ENCODE measurements at regions not wholly inside any gene's neighbourhood (a gene's known extent, or its start where the extent isn't known, plus 50 kb on each side); places are given as distances from the start of the nearest gene placed in this dataset.

DNA sequence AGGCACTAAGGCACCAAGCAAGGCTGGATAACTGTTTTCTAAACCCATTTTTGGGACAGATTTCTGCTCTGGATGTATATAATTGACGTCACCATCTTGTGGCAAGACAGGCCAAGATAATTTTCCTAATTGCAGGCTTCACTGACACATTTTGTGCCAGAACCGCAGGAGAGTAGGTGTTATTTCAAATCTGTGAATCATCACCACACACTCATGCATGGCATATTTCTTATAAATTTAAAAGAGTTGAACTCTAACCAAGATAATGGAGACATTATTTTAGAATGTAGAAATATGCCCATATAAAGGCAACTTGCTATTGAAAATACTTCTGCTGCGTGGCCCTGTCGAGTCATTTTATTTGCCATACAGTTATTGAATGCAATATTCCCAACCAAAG, 68.3 kb upstream of the ACYP2 start:
- H3K27me3 ChIP-seq (ENCODE audit: low read length), result no peaks in the 10 kb centered on the region
- no peaks in the 10 kb centered on the region for H3F3A ChIP-seq (ENCODE audit: insufficient read depth)
- no peak overlapping the region for H3K9ac ChIP-seq (ENCODE audit: low read length)
- H3K9me3 ChIP-seq (ENCODE audit: insufficient read depth, low read length), result peaks cover 4% of the 10 kb centered on the region; the same call in 1 of the 2 replicates
- H2AFZ ChIP-seq (ENCODE audit: low read depth, low read length, severe bottlenecking), result no peak overlapping the region
- no peaks in the 10 kb centered on the region for H4K20me1 ChIP-seq (ENCODE audit: low read depth, low read length)
- TF ChIP-seq EZH2phosphoT487 (conservative IDR thresholded peaks at IDR 0.05; ENCODE audit: low read length), result no peak
- TF ChIP-seq, protein P1, sequence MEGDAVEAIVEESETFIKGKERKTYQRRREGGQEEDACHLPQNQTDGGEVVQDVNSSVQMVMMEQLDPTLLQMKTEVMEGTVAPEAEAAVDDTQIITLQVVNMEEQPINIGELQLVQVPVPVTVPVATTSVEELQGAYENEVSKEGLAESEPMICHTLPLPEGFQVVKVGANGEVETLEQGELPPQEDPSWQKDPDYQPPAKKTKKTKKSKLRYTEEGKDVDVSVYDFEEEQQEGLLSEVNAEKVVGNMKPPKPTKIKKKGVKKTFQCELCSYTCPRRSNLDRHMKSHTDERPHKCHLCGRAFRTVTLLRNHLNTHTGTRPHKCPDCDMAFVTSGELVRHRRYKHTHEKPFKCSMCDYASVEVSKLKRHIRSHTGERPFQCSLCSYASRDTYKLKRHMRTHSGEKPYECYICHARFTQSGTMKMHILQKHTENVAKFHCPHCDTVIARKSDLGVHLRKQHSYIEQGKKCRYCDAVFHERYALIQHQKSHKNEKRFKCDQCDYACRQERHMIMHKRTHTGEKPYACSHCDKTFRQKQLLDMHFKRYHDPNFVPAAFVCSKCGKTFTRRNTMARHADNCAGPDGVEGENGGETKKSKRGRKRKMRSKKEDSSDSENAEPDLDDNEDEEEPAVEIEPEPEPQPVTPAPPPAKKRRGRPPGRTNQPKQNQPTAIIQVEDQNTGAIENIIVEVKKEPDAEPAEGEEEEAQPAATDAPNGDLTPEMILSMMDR (IDR thresholded peaks at IDR 0.05; ENCODE audit: insufficient read depth, low read length, poor library complexity, severe bottlenecking), result no peak
- H3K79me2 ChIP-seq (ENCODE audit: insufficient read depth, low read length), result no peaks in the 10 kb centered on the region
- no peak overlapping the region for H3K27ac ChIP-seq (ENCODE audit: low read depth, low read length)
- no peak overlapping the region for H3K4me2 ChIP-seq (ENCODE audit: low read depth, low read length, poor library complexity, severe bottlenecking)
- H3K9me2 ChIP-seq (replicated peaks; ENCODE audit: insufficient read depth, low read length), result no peaks in the 10 kb centered on the region
- no peak overlapping the region for H3K4me3 ChIP-seq (ENCODE audit: insufficient read depth, low read length, poor library complexity, severe bottlenecking)
- H3K36me3 ChIP-seq (ENCODE audit: low read length), result no peaks in the 10 kb centered on the region

DNA sequence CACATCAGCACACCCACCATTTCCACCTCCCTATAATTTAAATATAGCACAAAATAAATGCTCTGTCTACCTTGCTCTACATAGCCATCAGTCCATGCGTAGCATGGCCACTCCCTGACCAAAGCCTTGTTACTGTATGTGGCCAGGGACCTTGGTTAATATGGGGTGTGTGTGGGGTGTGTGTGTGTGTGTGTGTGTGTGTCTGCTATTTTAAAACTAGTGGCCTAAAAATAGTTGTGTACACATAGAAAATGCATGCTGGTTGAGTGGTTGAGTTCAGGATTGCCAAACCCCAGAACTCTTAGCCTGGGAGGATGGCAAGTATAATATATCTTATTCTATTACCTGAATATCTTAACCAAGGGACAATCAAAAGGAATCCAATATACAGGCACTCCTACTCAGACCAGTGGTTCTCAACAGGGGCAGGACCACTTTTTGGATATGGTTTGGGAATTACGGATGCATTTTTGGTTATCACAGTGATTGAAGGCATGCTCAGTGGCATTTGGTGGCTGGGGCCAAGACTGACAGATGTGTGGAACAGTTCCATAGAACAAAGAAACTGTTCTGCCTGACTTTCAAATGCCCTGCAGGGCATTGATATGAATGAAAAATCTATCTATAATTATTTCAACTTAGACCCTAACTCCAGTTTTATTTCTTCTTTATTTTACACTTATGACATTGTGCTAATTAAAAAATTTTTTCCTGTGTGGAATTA, 72.3 kb upstream of the PSME4 start:
- Histone ChIP-seq H3K9me2 (replicated peaks; ENCODE audit: insufficient read depth, low read length) (no peaks in the 10 kb centered on the region), H3K4me3 (ENCODE audit: insufficient read depth, low read length, poor library complexity, severe bottlenecking) (no peak overlapping the region), H3K4me2 (ENCODE audit: low read depth, low read length, poor library complexity, severe bottlenecking) (no peak overlapping the region), H3F3A (ENCODE audit: insufficient read depth) (no peaks in the 10 kb centered on the region), H4K20me1 (ENCODE audit: low read depth, low read length) (no peaks in the 10 kb centered on the region), H3K36me3 (ENCODE audit: low read length) (no peaks in the 10 kb centered on the region), H3K9ac (ENCODE audit: low read length) (no peak overlapping the region), H3K27me3 (ENCODE audit: low read length) (no peaks in the 10 kb centered on the region), H3K79me2 (ENCODE audit: insufficient read depth, low read length) (no peaks in the 10 kb centered on the region), H3K9me3 (ENCODE audit: insufficient read depth, low read length) (peaks cover 4% of the 10 kb centered on the region; the same call in 1 of the 2 replicates), H3K27ac (ENCODE audit: low read depth, low read length) (no peak overlapping the region), H2AFZ (ENCODE audit: low read depth, low read length, severe bottlenecking) (no peak overlapping the region)
- no peak for TF ChIP-seq EZH2phosphoT487 (conservative IDR thresholded peaks at IDR 0.05; ENCODE audit: low read length)
- TF ChIP-seq, protein P1 (IDR thresholded peaks at IDR 0.05; ENCODE audit: insufficient read depth, low read length, poor library complexity, severe bottlenecking), result no peak

DNA sequence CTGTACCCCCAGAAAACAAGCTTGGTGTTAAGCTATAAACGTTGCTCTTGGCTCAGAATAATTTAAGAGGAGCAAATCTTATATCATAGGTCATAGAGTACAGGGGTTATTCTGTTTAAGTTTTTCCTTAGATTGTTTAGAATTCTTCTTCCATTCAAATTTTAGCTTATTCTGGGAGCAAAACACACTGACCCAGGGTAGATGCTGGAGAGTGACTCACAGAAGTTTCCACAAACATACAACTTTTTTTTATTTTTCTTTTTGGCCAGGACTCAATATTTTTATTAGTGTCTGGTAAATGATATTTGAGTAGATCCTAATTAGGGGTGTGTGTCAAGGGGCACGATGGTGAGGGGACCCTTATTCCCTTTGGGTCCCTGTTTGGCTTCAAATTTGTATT, 71.5 kb upstream of the PSME4 start:
- Histone ChIP-seq H3K79me2 (ENCODE audit: insufficient read depth, low read length) (no peaks in the 10 kb centered on the region), H2AFZ (ENCODE audit: low read depth, low read length, severe bottlenecking) (no peak overlapping the region), H3K4me3 (ENCODE audit: insufficient read depth, low read length, poor library complexity, severe bottlenecking) (no peak overlapping the region), H3K9me3 (ENCODE audit: insufficient read depth, low read length) (peaks cover 4% of the 10 kb centered on the region; the same call in 1 of the 2 replicates), H3K27me3 (ENCODE audit: low read length) (no peaks in the 10 kb centered on the region), H3K36me3 (ENCODE audit: low read length) (no peaks in the 10 kb centered on the region), H3K9me2 (replicated peaks; ENCODE audit: insufficient read depth, low read length) (no peaks in the 10 kb centered on the region), H4K20me1 (ENCODE audit: low read depth, low read length) (no peaks in the 10 kb centered on the region), H3K9ac (ENCODE audit: low read length) (no peak overlapping the region), H3F3A (ENCODE audit: insufficient read depth) (no peaks in the 10 kb centered on the region), H3K4me2 (ENCODE audit: low read depth, low read length, poor library complexity, severe bottlenecking) (no peak overlapping the region), H3K27ac (ENCODE audit: low read depth, low read length) (no peak overlapping the region)
- TF ChIP-seq, protein P1 (IDR thresholded peaks at IDR 0.05; ENCODE audit: insufficient read depth, low read length, poor library complexity, severe bottlenecking), result no peak
- no peak for TF ChIP-seq EZH2phosphoT487 (conservative IDR thresholded peaks at IDR 0.05; ENCODE audit: low read length)

Measured in SU-DHL-6 (cell line).